ENCODE measurements at regions not wholly inside any gene's neighbourhood (a gene's known extent, or its start where the extent isn't known, plus 50 kb on each side); places are given as distances from the start of the nearest gene placed in this dataset.

- DNase-seq, result no peak
- no peak for TF ChIP-seq CTCF (IDR thresholded peaks at IDR 0.05; ENCODE audit: unreplicated experiment)
- H3K4me3 Mint-ChIP-seq (ENCODE audit: low read depth, unreplicated experiment), result no peak overlapping the region
- H3K4me1 Mint-ChIP-seq (ENCODE audit: low read depth, unreplicated experiment), result no peaks in the 10 kb centered on the region
- no peaks in the 10 kb centered on the region for H3K36me3 Mint-ChIP-seq (ENCODE audit: insufficient read depth, unreplicated experiment)
- no peaks in the 10 kb centered on the region for H3K9me3 Mint-ChIP-seq (ENCODE audit: low read depth, unreplicated experiment)
- H3K27ac Mint-ChIP-seq (ENCODE audit: unreplicated experiment), result no peak overlapping the region
- intact Hi-C loops (cut with micrococcal nuclease; ENCODE audit: unreplicated experiment), result no loop called here
- CTCF ChIA-PET, result no interaction called here
- H3K27me3 Mint-ChIP-seq (ENCODE audit: unreplicated experiment), result no peaks in the 10 kb centered on the region
- no TSS peak for BruUV-seq (replicated peaks)
Observed at GRCh38 chr10:64477791-64478190, 956.6 kb downstream of the REEP3 start.

GRCh38 chr10:64484811-64485330 lies 963.7 kb downstream of the REEP3 start:
- CTCF ChIA-PET, result no interaction called here
- Mint-ChIP-seq H3K4me1 (ENCODE audit: low read depth, unreplicated experiment) (peaks cover 34% of the 10 kb centered on the region), H3K9me3 (ENCODE audit: low read depth, unreplicated experiment) (peaks cover 3% of the 10 kb centered on the region), H3K36me3 (ENCODE audit: insufficient read depth, unreplicated experiment) (peaks cover 4% of the 10 kb centered on the region), H3K27ac (ENCODE audit: unreplicated experiment) (no peak overlapping the region), H3K27me3 (ENCODE audit: unreplicated experiment) (no peaks in the 10 kb centered on the region), H3K4me3 (ENCODE audit: low read depth, unreplicated experiment) (no peak overlapping the region)
- no peak for TF ChIP-seq CTCF (IDR thresholded peaks at IDR 0.05; ENCODE audit: unreplicated experiment)
- BruUV-seq (replicated peaks), result no TSS peak
- no peak for DNase-seq
- intact Hi-C loops (cut with micrococcal nuclease; ENCODE audit: unreplicated experiment), result no loop called here

- no peak for DNase-seq
- H3K9me3 Mint-ChIP-seq (ENCODE audit: low read depth, unreplicated experiment), result peaks cover 3% of the 10 kb centered on the region
- BruUV-seq (replicated peaks), result no TSS peak
- CTCF ChIA-PET, result interaction anchor here (0.6 kb wide), 1 partner anchor 762 kb away, joined by 3 read pairs; no protein-coding TSS in a partner anchor
- intact Hi-C loops (cut with micrococcal nuclease; ENCODE audit: unreplicated experiment), result no loop called here
- no peak overlapping the region for H3K27ac Mint-ChIP-seq (ENCODE audit: unreplicated experiment)
- H3K4me3 Mint-ChIP-seq (ENCODE audit: low read depth, unreplicated experiment), result no peak overlapping the region
- TF ChIP-seq CTCF (IDR thresholded peaks at IDR 0.05; ENCODE audit: unreplicated experiment), result no peak
- H3K27me3 Mint-ChIP-seq (ENCODE audit: unreplicated experiment), result no peaks in the 10 kb centered on the region
- peaks cover 34% of the 10 kb centered on the region for H3K4me1 Mint-ChIP-seq (ENCODE audit: low read depth, unreplicated experiment)
- H3K36me3 Mint-ChIP-seq (ENCODE audit: insufficient read depth, unreplicated experiment), result peaks cover 4% of the 10 kb centered on the region
Observed at GRCh38 chr10:64486149-64486548, 964.9 kb downstream of the REEP3 start.

GRCh38 chr10:64486901-64487300 lies 965.7 kb downstream of the REEP3 start:
- H3K27me3 Mint-ChIP-seq (ENCODE audit: unreplicated experiment), result no peaks in the 10 kb centered on the region
- peaks cover 4% of the 10 kb centered on the region for H3K36me3 Mint-ChIP-seq (ENCODE audit: insufficient read depth, unreplicated experiment)
- no peak for DNase-seq
- CTCF ChIA-PET, result no interaction called here
- H3K27ac Mint-ChIP-seq (ENCODE audit: unreplicated experiment), result no peak overlapping the region
- H3K4me3 Mint-ChIP-seq (ENCODE audit: low read depth, unreplicated experiment), result no peak overlapping the region
- intact Hi-C loops (cut with micrococcal nuclease; ENCODE audit: unreplicated experiment), result no loop called here
- peaks cover 34% of the 10 kb centered on the region for H3K4me1 Mint-ChIP-seq (ENCODE audit: low read depth, unreplicated experiment)
- H3K9me3 Mint-ChIP-seq (ENCODE audit: low read depth, unreplicated experiment), result peaks cover 3% of the 10 kb centered on the region
- BruUV-seq (replicated peaks), result no TSS peak
- no peak for TF ChIP-seq CTCF (IDR thresholded peaks at IDR 0.05; ENCODE audit: unreplicated experiment)
